Astrocyte of the cerebellum (primary cell): ENCODE measurements at regions not wholly inside any gene's neighbourhood (a gene's known extent, or its start where the extent isn't known, plus 50 kb on each side); places are given as distances from the start of the nearest gene placed in this dataset.

Source experiments
- DNase-seq: peaks from one replicate; pipeline ENCODE4 v3.0.0-alpha.2; 2011; ENCODE audit warnings: low read depth
- H3K4me3 ChIP-seq: 2 replicates; pipeline ENCODE4 v1.5.1; 2011; ENCODE audit warnings: mild to moderate bottlenecking, low read depth, low read length, moderate library complexity
- in situ Hi-C: cut with HindIII; loops from 2 replicates; pipeline ENCODE4 v1.10.0; 2017; ENCODE audit warnings: low sequenced_read_pairs
- TF ChIP-seq, protein P1 (sequence below): IDR thresholded peaks from 2 replicates; pipeline ENCODE4 v1.5.1; 2012; ENCODE audit warnings: low read length, low read depth, moderate library complexity, mild to moderate bottlenecking; ENCODE audit errors: missing control alignments

DNA sequence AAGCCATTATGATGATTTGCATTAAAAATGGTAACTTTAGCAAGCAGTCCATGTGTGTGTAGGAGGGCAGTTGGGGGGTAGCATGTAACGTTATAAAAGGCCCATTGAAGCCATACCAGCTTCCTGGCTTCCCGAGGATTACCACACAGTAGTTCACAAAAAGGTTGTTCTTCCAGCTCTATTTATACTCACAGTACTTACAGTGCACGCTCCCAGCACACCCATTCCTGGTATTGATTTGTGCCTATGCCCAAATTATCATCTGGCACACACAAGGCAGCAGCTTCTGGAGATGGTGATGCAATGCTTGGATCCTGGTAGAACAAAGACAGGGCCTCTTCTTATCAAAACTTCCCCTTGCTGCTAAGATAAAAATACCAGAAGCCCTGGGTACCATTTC lies 436.8 kb downstream of the HAO1 start:
- no peak for DNase-seq
- in situ Hi-C loops: no loop called here
- TF ChIP-seq, protein P1, sequence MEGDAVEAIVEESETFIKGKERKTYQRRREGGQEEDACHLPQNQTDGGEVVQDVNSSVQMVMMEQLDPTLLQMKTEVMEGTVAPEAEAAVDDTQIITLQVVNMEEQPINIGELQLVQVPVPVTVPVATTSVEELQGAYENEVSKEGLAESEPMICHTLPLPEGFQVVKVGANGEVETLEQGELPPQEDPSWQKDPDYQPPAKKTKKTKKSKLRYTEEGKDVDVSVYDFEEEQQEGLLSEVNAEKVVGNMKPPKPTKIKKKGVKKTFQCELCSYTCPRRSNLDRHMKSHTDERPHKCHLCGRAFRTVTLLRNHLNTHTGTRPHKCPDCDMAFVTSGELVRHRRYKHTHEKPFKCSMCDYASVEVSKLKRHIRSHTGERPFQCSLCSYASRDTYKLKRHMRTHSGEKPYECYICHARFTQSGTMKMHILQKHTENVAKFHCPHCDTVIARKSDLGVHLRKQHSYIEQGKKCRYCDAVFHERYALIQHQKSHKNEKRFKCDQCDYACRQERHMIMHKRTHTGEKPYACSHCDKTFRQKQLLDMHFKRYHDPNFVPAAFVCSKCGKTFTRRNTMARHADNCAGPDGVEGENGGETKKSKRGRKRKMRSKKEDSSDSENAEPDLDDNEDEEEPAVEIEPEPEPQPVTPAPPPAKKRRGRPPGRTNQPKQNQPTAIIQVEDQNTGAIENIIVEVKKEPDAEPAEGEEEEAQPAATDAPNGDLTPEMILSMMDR: no peak
- H3K4me3 ChIP-seq: no peak overlapping the region

DNA sequence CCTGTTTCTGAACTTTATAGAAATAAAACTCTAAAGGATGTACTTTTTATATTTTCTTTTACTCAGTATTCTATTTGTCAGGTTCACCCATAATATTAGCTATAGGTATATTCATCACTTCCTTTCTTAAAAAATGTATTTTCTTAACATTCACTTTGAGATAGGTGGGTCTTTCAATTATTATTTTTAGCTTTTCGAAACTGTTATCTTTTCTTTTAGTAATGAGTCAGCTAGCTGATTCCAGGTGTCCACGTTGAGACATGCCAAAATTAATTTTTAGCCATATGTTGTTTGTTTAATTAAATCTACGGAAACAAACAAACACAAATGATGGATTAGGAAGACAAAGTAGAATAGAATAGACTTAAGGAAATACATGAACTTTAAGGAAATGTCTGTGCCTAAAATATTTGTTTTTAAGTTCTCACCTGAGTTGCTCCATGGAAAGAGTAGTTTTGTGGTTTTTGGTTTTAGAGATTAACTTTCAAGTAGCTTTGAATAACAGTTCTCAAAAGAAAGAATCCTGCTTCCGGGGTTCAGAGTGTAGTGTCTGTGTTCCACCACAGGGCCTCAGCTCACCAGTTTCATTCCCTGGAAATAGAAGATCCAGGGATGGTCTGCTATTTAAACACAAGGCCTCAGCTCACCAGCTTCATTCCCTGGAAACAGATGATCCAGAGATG lies 435.0 kb downstream of the HAO1 start:
- in situ Hi-C loops: no loop called here
- TF ChIP-seq, protein P1: peak; percentile 2
- DNase-seq: no peak
- H3K4me3 ChIP-seq: no peak overlapping the region

DNA sequence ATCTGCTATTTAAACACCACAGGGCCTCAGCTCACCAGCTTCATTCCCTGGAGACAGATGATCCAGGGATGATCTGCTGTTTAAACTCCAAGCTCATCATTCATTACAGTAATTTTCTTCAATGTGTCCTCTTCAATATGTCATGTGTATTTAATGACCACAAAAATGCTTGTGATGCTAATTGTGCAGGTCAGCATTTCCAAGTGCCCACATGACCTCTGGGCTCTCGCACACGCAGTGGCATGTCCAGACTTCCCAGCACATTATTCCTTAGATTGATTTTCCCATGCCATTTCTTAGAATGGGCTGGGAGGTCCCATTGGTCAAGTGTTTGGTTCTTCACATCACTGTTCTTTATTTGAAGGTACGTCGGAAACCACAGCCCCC lies 434.4 kb downstream of the HAO1 start:
- in situ Hi-C loops: no loop called here
- no peak for DNase-seq
- no peak overlapping the region for H3K4me3 ChIP-seq
- TF ChIP-seq, protein P1: no peak

DNA sequence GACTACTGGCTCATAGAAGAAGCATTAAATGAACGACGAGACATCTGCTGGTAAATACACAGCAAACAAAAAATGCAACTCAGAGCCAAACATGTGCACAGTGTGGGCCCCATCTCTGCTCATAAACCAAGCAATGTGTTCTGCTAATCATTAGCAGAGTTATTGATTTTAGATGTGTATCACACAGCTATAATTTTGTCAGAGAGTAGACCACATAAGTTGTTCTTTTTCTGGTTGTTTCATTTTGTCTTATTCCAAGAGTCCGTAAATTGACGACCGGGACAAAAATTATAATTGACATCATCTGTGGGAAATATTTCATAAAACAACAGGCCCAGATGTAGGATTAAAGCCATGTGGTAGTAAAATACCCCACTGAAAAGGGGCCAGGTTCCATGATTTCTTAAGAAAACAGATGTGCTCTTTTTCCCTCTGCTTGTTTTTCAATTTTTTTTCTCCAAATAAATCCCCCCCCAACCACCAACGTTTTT lies 423.6 kb downstream of the HAO1 start:
- no peak for DNase-seq
- H3K4me3 ChIP-seq: no peak overlapping the region
- TF ChIP-seq, protein P1: no peak
- in situ Hi-C loops: no loop called here

DNA sequence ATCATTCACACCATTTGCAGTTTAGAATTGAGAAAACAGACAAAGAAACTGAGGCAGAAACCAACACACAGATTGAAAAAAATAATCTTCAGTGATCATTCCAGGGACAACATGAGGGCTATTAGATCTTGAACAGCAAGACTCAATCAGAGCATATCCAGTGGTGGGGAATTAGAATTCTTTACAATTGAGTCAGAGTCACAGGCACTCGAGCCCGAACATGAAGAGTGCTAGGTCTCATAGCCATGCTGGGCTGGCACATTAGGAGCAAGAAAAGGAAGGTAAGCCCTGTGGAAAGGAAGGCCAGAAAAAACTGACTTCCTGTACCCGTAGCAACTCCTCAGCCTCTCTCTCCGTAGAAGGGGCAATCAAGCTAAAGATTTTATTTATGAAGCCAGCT lies 419.9 kb downstream of the HAO1 start:
- DNase-seq: no peak
- in situ Hi-C loops: no loop called here
- TF ChIP-seq, protein P1: no peak
- no peak overlapping the region for H3K4me3 ChIP-seq

DNA sequence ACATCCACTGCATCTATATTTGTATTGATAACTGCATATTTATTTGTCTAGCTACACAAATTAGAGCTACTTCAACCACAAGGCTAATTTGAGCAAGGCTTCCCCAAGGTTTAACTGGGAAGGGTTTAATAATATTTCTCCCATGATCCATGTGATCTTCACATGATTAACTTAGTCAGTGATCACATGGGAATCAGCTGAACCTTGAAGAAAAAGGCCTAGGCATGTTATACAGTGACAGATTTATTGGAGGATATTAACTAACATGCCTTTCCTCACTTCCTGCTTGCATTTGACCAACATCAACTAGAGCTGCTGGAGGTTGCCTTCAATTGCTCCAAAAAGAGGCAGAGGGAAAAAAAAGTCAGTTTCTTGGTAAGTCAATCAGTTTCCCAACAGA lies 417.0 kb downstream of the HAO1 start:
- in situ Hi-C loops: no loop called here

More for the DNA sequence above, 417.0 kb downstream of the HAO1 start:
- no peak overlapping the region for H3K4me3 ChIP-seq
- TF ChIP-seq, protein P1: no peak
- DNase-seq: no peak
